ENCODE measurements at regions not wholly inside any gene's neighbourhood (a gene's known extent, or its start where the extent isn't known, plus 50 kb on each side); places are given as distances from the start of the nearest gene placed in this dataset.

DNA sequence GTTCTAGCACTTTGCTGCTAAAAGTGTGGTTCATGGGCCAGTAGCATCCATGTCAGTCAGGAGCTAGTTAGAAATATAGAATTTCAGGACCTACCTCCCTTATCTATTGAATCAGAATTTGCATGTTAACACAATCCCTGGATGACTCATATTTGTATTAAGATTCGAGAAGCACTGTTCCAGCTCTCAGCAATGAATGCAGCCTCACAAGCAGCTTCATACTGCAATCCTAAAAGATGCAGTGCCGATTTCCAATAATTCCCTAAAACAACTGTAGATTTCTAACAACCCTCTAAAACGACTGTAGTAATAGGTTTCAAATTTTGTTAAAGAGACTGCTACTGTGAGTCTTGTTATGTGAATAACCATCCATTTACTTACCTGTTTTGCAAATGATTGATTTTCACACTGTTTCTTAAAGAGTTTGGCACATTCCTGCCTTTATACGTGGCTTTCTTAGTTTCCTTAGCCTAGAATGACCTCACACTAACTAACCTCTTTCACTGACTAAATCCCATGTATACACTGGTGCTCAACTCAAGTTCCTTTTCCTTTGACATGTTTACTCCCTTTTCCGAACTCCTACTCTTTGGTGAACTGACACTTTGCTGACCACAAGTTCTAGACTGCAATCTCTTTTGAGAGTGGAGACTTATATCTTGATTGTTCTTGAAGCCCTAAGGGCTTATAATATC, 511.8 kb downstream of the METTL15 start:
- no peak for DNase-seq (ENCODE audit: low read depth)

- no peak for DNase-seq (ENCODE audit: low read depth)
Measured at GRCh38 chr11:28618416-28618815, 510.2 kb downstream of the METTL15 start.

GRCh38 chr11:28616160-28616965, 508.2 kb downstream of the METTL15 start:
- DNase-seq (ENCODE audit: low read depth) = no peak

- DNase-seq (ENCODE audit: low read depth) = no peak
Measured at GRCh38 chr11:28615542-28615941, 507.4 kb downstream of the METTL15 start.

GRCh38 chr11:28606930-28607329, 498.7 kb downstream of the METTL15 start:
- no peak for DNase-seq (ENCODE audit: low read depth)

GRCh38 chr11:28599656-28600055, 491.5 kb downstream of the METTL15 start:
- no peak for DNase-seq (ENCODE audit: low read depth)

DNA sequence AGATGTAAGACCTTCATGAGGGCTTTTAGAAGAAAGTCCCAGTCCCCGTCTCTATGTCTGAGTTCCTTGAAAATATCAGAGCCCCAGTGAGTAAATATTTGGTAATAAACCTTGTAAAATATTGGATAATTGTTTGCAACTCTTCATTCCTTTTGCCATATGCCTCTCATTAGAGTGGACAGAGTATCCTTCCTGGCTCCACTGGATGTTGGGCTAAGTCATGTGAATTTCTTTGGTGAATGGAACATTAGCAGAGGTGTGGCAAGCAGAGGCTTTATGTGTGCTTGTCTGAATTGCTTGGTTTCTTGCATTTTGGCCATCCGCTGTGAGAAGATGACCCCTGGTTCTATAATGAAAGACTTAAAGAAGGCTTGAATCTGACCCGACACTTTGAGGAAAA, 490.3 kb downstream of the METTL15 start:
- no peak for DNase-seq (ENCODE audit: low read depth)

DNA sequence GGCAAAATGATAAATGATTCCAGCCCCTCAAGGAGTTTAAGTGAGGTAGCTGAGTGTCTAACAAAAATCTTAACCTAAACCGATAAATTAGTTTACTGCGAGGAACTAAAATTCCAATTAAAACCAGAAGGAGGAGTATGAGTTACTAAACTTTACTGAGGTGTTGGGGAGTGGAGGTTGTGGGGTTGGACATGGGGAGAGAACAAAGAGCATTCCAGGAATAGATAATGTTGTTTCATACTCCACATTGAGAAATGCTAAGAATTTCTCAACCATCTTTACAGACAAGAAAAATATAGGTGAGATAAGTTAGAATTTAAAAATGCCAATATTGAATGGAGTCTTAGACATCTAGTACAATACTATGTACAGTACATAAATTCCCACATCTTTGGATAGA, 488.6 kb downstream of the METTL15 start:
- no peak for DNase-seq (ENCODE audit: low read depth)

DNA sequence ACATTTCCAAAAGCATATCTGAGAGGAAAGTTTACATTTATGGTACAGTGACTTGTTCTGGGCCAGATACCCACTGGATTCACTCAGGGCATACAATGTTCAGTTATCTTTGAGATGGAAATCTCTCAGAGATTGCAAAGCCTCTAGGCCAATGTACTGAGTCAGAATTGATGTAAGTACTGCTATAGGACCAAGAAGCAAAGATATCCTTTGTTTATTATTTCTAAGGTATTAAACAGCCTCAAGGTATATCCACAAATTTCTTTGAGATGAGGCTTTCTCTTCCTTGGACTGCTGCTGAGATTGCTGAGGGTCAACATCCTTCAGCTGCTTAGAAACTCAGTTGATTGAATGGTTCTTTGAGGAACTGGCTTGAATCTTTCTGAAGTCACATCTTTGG, 484.0 kb downstream of the METTL15 start:
- no peak for DNase-seq (ENCODE audit: low read depth)

GRCh38 chr11:28584992-28585391, 476.8 kb downstream of the METTL15 start:
- no peak for DNase-seq (ENCODE audit: low read depth)

DNA sequence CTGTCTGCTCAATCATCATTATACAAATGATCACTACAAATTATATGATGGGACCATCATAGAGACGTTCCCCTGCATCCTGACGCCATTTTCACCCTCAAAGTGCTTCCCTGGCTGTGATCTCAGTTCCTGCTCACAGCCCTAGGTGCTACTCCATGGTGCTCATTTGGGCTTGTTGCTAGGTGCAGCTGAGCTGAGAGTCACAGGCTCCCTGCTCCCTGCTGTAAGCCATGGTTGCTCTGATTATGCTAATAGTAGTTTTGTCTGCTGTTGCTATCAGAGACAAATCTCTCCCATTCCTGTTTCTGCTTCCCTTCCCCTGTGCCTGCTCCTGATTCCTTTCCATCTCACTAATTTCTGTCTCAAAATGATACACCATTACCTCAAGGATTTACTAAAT, 474.3 kb downstream of the METTL15 start:
- no peak for DNase-seq (ENCODE audit: low read depth)

DNA sequence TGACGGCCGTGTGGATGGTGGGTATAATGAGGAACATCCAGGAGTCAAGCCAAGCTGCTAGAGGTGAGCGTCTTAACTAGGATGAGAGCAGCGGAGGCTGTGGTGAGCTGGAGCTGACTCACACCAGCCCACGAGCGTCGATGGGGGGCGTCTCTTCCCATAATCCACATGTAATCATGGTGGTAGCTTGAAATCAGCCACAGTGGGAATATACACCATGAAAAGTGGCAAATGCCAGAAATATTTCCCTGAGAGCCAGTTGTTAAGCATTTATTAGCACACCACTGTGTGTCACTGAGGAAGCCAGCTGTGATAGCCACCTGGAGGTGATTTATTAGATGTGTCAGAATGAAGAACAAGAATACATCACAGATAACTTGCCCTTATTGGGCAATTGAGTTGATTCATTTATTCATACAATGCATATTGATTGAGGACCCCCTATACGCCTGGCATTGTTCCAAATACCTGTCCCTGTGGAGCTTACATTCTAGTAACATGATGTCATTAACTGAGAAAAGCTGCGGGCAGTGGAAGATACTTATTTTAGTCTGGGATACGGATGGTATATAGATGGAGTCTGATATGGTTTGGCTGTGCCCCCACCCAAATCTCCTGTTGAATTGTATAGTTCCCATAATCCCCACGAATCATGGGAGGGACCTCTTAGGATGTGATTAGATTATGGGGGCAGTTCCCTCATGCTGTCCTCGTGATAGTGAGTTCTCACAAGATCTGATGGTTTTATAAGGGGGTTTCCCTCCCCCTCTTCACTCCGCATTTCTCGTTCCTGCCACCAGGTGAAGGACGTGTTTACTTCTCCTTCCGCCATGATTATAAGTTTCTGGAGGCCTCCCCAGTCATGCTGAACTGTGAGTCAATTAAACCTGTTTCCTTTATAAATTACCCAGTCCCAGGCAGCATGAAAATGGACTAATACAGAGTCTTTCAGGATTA, 473.4 kb downstream of the METTL15 start:
- no peak for DNase-seq (ENCODE audit: low read depth)

GRCh38 chr11:28571371-28571770, 463.2 kb downstream of the METTL15 start:
- DNase-seq (ENCODE audit: low read depth) = no peak

GRCh38 chr11:28569106-28569505, 460.9 kb downstream of the METTL15 start:
- DNase-seq (ENCODE audit: low read depth) = no peak

DNA sequence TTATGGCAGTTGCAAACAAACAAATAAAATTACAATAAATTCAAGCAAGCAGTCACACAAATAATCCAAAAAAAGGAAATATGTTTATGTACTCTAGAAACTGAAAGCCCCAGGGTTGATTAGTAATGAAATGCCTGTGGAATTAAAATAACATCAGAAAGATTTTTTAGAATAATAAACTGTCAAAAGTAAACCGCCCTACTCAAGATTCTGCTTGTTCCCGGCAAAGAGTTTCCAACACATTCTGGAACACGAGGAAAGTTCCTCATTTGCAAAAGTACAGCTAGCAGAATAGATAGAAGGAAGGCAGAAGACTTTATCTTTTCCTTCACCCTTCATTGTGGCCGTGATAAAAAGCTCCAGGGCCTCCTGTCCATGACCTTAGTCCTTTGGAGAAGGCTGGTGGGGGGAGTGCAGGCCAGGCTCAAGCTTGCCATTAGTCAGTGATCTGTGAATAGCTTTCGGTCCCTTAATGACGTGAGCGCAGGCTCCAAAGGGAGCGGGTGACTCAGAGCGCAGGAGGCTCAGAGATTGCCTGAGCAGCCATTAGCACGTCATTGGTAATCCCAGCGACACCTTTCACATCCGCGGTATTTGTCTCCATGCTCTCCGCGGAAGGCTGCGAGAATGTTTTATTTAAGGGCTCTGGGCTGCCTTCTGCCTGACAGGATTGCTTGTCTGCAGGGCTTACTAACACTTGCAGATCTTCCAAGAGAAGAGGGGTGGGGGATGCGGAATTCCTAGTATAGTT, 458.3 kb downstream of the METTL15 start:
- no peak for DNase-seq (ENCODE audit: low read depth)

DNA sequence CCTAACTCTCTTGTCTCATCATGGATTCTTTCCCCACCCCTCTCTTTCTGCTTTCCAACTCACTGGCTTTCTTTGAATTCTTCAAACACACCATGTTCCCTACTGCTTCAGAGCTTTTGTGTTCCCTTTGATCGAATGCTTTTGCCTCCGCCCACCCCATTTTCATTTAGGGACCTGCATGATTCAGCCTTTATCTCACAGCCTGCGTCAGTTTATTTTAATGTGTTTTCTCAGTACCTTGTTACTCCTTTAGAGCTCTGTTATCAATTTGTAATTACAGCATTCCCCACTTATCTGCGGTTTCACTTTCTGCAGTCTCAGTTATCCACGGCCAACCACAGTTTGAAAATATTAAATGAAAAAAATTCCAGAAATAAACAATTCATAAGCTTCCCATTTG, 451.3 kb downstream of the METTL15 start:
- DNase-seq (ENCODE audit: low read depth) = no peak

DNA sequence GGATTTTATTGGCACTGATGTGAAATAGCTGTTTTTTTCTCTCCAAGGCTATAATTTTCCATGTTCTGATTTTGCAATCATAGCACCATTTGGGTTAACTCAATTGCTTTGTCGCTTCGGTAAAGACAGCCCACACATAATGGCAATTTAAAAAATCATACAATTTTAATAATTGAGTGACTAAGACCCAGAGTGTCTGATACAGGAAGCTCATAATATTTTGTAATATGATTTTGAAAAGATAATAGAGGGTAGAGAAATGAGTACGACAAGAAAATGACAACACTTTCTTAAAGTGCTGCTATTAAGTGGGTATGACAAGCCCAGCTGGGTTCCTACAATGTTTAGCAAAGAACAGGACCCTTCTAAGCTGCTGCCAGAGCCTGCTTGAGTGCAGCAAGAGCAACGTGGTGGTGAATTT, 439.1 kb downstream of the METTL15 start:
- DNase-seq (ENCODE audit: low read depth) = no peak

DNA sequence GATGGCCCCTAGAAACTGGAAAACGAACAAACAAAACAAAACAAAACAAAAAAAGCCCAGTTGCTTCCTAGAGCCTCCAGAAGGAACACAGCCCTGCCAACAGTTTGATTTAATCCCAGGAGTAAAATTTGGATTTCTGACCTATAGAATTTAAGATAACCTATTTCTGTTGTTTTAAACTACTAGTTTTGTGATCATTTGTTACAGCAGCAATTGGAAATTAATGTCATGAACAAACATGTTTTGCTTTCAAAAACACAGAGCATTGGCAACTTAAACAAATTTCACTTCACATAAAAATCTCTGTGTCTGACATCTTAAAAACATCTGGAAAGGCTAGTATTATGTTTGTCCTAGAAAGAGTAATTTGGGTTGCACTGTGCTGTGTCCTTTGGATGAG, 437.3 kb downstream of the METTL15 start:
- DNase-seq (ENCODE audit: low read depth) = no peak

- no peak for DNase-seq (ENCODE audit: low read depth)
Measured at GRCh38 chr11:28542561-28542960, 434.4 kb downstream of the METTL15 start.

GRCh38 chr11:28539239-28540030, 431.2 kb downstream of the METTL15 start:
- no peak for DNase-seq (ENCODE audit: low read depth)

DNA sequence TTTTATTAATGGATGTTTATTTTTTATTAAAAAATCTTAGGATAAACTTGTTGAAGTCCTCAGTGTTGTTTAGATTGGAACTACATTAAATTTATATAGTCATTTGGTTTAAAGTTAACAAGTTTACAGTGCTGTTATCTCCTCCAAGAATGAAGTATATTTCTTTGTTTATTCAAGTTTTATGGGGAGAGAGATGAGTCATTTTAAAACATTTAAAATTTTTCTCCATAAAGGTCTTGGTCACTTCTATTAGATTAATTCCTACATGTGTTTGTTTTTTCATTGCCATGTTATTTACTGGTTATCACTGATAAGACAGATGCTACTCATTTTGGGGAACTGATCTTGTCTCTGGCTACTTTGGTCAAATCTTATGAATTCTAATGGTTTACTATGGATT, 429.6 kb downstream of the METTL15 start:
- no peak for DNase-seq (ENCODE audit: low read depth)

Measured in forelimb muscle (tissue), 1 donor.